ENCODE measurements at regions not wholly inside any gene's neighbourhood (a gene's known extent, or its start where the extent isn't known, plus 50 kb on each side); places are given as distances from the start of the nearest gene placed in this dataset.

DNA sequence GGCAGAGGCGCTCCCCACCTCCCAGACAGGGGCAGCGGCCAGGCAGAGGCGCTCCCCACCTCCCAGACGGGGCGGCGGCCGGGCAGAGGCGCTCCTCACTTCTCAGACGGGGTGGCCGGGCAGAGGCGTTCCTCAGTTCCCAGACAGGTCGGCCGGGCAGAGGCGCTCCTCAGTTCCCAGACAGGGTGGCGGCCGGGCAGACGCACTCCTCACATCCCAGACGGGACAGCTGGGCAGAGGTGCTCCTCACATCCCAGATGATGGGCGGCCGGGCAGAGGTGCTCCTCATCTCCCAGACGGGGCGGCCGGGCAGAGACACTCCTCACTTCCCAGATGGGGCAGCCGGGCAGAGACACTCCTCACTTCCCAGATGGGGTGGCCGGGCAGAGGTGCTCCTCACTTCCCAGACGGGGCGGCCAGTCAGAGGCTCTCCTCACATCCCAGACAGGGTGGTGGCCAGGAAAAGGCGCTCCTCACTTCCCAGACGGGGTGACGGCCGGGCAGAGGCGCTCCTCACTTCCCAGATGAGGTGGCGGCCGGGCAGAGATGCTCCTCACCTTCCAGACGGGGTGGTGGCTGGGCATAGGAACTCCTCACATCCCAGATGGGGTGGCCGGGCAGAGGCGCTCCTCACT is 75.1 kb downstream of the CARTPT start:
- Histone ChIP-seq H3K27me3 (ENCODE audit: control insufficient read depth, insufficient read depth, low read length) (no peaks in the 10 kb centered on the region), H3K27ac (ENCODE audit: low read length) (no peak overlapping the region), H3K9me3 (ENCODE audit: control insufficient read depth, insufficient read depth, low read length) (peaks cover 10% of the 10 kb centered on the region), H3K4me3 (ENCODE audit: low read length) (no peak overlapping the region), H3K4me1 (ENCODE audit: control insufficient read depth, insufficient read depth, low read length) (no peaks in the 10 kb centered on the region), H3K36me3 (ENCODE audit: control insufficient read depth, insufficient read depth, low read length) (no peaks in the 10 kb centered on the region)
- DNase-seq (no peak), ATAC-seq (no peak)
- WGBS (ENCODE audit: insufficient coverage): 96% methylated on average over 37 of the region's 37 CpGs
- H3K27ac Mint-ChIP-seq: no peak overlapping the region
- peaks cover 8 to 9% of the 10 kb centered on the region in 2 donors for H3K9me3 Mint-ChIP-seq
- no peak overlapping the region for H3K4me3 Mint-ChIP-seq
- TF ChIP-seq, protein P1, sequence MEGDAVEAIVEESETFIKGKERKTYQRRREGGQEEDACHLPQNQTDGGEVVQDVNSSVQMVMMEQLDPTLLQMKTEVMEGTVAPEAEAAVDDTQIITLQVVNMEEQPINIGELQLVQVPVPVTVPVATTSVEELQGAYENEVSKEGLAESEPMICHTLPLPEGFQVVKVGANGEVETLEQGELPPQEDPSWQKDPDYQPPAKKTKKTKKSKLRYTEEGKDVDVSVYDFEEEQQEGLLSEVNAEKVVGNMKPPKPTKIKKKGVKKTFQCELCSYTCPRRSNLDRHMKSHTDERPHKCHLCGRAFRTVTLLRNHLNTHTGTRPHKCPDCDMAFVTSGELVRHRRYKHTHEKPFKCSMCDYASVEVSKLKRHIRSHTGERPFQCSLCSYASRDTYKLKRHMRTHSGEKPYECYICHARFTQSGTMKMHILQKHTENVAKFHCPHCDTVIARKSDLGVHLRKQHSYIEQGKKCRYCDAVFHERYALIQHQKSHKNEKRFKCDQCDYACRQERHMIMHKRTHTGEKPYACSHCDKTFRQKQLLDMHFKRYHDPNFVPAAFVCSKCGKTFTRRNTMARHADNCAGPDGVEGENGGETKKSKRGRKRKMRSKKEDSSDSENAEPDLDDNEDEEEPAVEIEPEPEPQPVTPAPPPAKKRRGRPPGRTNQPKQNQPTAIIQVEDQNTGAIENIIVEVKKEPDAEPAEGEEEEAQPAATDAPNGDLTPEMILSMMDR (IDR thresholded peaks at IDR 0.05): no peak
- H3K4me1 Mint-ChIP-seq: no peaks in the 10 kb centered on the region
- H3K27me3 Mint-ChIP-seq (ENCODE audit: low read depth in 2 of 2): peaks cover 4 to 8% of the 10 kb centered on the region in 2 donors
- H3K36me3 Mint-ChIP-seq: peaks cover 7% of the 10 kb centered on the region
- intact Hi-C loops (cut with micrococcal nuclease): no loop called here

DNA sequence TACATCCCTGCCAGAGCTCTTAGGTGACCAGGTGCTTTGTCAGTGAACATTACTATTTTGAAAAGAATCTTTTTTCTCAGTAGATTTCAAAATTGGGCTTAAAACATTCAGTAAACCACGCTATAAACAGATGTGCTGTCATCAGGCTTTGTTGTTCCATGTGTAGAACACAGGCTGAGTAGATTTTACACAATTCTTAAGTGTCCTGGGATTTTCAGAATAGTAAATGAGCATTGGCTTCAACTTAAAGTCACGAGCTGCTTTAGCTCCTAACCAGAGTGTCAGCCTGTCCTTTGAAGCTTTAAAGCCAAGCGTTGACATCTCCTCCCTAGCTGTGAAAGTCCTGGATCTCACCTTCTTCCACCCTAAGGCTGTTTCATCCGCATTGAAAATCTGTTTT is 83.6 kb downstream of the CARTPT start:
- peaks cover 16 to 59% of the 10 kb centered on the region in 2 donors for H3K27me3 Mint-ChIP-seq (ENCODE audit: low read depth in 2 of 2)
- 79% methylated on average over 4 of the region's 4 CpGs for WGBS (ENCODE audit: insufficient coverage)

DNA sequence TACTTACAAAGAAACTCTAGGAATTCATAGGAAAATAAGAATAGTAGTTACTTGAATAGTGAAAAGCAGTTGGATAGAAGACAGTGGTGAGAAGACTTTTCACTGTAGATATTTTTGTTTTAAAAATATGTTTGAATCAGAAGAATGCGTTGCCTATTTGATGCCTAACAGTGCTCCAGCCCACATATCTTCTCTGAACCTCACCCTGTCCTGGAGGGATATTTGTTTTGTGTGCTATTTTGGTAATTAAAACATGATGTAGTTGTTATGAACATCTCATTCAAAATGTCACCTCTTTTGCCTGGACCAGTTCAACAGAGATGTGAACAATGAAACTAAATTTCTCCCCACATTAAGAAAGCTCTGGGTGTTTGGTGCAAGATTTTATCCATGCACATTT is 87.6 kb downstream of the CARTPT start:
- no peaks in the 10 kb centered on the region for H3K9me3 ChIP-seq (ENCODE audit: control insufficient read depth, insufficient read depth, low read length)
- TF ChIP-seq, protein P1 (IDR thresholded peaks at IDR 0.05): no peak
- intact Hi-C loops (cut with micrococcal nuclease): no loop called here
- H3K27ac ChIP-seq (ENCODE audit: low read length): no peak overlapping the region
- peaks cover 13 to 60% of the 10 kb centered on the region in 2 donors for H3K27me3 Mint-ChIP-seq (ENCODE audit: low read depth in 2 of 2)
- H3K36me3 Mint-ChIP-seq: no peaks in the 10 kb centered on the region
- DNase-seq (no peak), ATAC-seq (no peak)
- H3K4me3 Mint-ChIP-seq: no peak overlapping the region
- no peaks in the 10 kb centered on the region for H3K36me3 ChIP-seq (ENCODE audit: control insufficient read depth, insufficient read depth, low read length)
- H3K4me3 ChIP-seq (ENCODE audit: low read length): no peak overlapping the region
- no peaks in the 10 kb centered on the region for H3K4me1 Mint-ChIP-seq
- no peaks in the 10 kb centered on the region for H3K9me3 Mint-ChIP-seq
- H3K27ac Mint-ChIP-seq: no peak overlapping the region
- no CpG with 5 or more reads among the region's 1 CpG for WGBS (ENCODE audit: insufficient coverage)
- H3K27me3 ChIP-seq (ENCODE audit: control insufficient read depth, insufficient read depth, low read length): no peaks in the 10 kb centered on the region
- no peaks in the 10 kb centered on the region for H3K4me1 ChIP-seq (ENCODE audit: control insufficient read depth, insufficient read depth, low read length)

More for the DNA sequence above, 83.6 kb downstream of the CARTPT start:
- Histone ChIP-seq H3K4me3 (ENCODE audit: low read length) (no peak overlapping the region), H3K9me3 (ENCODE audit: control insufficient read depth, insufficient read depth, low read length) (no peaks in the 10 kb centered on the region), H3K27me3 (ENCODE audit: control insufficient read depth, insufficient read depth, low read length) (no peaks in the 10 kb centered on the region), H3K4me1 (ENCODE audit: control insufficient read depth, insufficient read depth, low read length) (no peaks in the 10 kb centered on the region), H3K27ac (ENCODE audit: low read length) (no peak overlapping the region), H3K36me3 (ENCODE audit: control insufficient read depth, insufficient read depth, low read length) (no peaks in the 10 kb centered on the region)
- DNase-seq: no peak
- intact Hi-C loops (cut with micrococcal nuclease): no loop called here
- Mint-ChIP-seq H3K4me3 (no peak overlapping the region), H3K4me1 (no peaks in the 10 kb centered on the region), H3K9me3 (peaks cover 0 to 2% of the 10 kb centered on the region in 2 donors), H3K27ac (no peak overlapping the region), H3K36me3 (no peaks in the 10 kb centered on the region)
- TF ChIP-seq, protein P1 (IDR thresholded peaks at IDR 0.05): no peak
- ATAC-seq: no peak

DNA sequence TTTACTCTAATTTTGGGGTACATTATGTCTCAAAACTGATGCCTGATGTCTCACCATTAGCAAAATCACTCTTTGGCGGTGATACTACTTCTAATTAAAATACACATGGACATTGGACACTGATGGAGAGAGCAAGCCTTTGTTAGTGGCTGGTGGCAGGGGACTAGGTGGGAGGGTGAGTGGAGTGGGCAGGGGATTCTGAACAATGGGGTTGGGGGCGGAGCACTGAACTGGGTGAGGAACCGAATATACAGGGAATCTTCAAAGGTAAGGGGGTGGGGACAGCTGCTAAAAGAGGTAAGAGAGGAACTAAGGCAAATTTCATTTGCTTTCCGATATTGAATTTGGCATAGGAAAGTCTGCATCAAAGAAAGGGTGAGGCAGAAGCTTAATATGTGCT is 88.8 kb downstream of the CARTPT start:
- H3K27me3 Mint-ChIP-seq (ENCODE audit: low read depth in 2 of 2): peaks cover 13 to 48% of the 10 kb centered on the region in 2 donors
- H3K36me3 Mint-ChIP-seq: no peaks in the 10 kb centered on the region
- 87% methylated on average over 3 of the region's 4 CpGs for WGBS (ENCODE audit: insufficient coverage)
- Histone ChIP-seq H3K27me3 (ENCODE audit: control insufficient read depth, insufficient read depth, low read length) (no peaks in the 10 kb centered on the region), H3K36me3 (ENCODE audit: control insufficient read depth, insufficient read depth, low read length) (no peaks in the 10 kb centered on the region), H3K9me3 (ENCODE audit: control insufficient read depth, insufficient read depth, low read length) (no peaks in the 10 kb centered on the region), H3K4me1 (ENCODE audit: control insufficient read depth, insufficient read depth, low read length) (no peaks in the 10 kb centered on the region), H3K4me3 (ENCODE audit: low read length) (no peak overlapping the region), H3K27ac (ENCODE audit: low read length) (no peak overlapping the region)
- H3K4me3 Mint-ChIP-seq: no peak overlapping the region
- H3K9me3 Mint-ChIP-seq: no peaks in the 10 kb centered on the region
- DNase-seq (no peak), ATAC-seq (no peak)
- intact Hi-C loops (cut with micrococcal nuclease): no loop called here
- no peaks in the 10 kb centered on the region for H3K4me1 Mint-ChIP-seq
- H3K27ac Mint-ChIP-seq: no peak overlapping the region
- TF ChIP-seq, protein P1 (IDR thresholded peaks at IDR 0.05): no peak
